H9 (cell line): ENCODE measurements at regions not wholly inside any gene's neighbourhood (a gene's known extent, or its start where the extent isn't known, plus 50 kb on each side); places are given as distances from the start of the nearest gene placed in this dataset.
A peak's percentile ranks its signal among the peaks of the same experiment; 100 is the strongest.

Experiments
- DNase-seq: peaks from one replicate; pipeline ENCODE4 v3.0.0-alpha.2; 2017
- H2AFZ ChIP-seq: one replicate; pipeline ENCODE4 v1.6.1; 2013; ENCODE audit warnings: mild to moderate bottlenecking, low read length, control low read depth, moderate library complexity
- H2AK5ac ChIP-seq: 2 replicates; pipeline ENCODE4 v1.6.1; 2013; ENCODE audit warnings: low read length, control low read depth, mixed read lengths; ENCODE audit not compliant: insufficient read length
- H2BK120ac ChIP-seq: one replicate; pipeline ENCODE4 v1.6.1; 2013; ENCODE audit warnings: low read depth, mild to moderate bottlenecking, low read length, control low read depth, inconsistent platforms; ENCODE audit not compliant: poor library complexity, severe bottlenecking
- H2BK12ac ChIP-seq: 2 replicates; pipeline ENCODE4 v1.6.1; 2013; ENCODE audit warnings: low read length, control low read depth, mixed read lengths, low read depth; ENCODE audit not compliant: insufficient read length
- H2BK15ac ChIP-seq: 2 replicates; pipeline ENCODE4 v1.6.1; 2013; ENCODE audit warnings: low read depth, low read length, control low read depth
- H2BK20ac ChIP-seq: one replicate; pipeline ENCODE4 v1.6.1; 2013; ENCODE audit warnings: low read depth, mild to moderate bottlenecking, low read length, control low read depth, inconsistent platforms; ENCODE audit not compliant: poor library complexity, severe bottlenecking
- H2BK5ac ChIP-seq: 2 replicates; pipeline ENCODE4 v1.6.1; 2013; ENCODE audit warnings: low read length, control low read depth, mixed read lengths; ENCODE audit not compliant: insufficient read length
- H3K14ac ChIP-seq: 2 replicates; pipeline ENCODE4 v1.6.1; 2013; ENCODE audit warnings: low read length, control low read depth; ENCODE audit not compliant: insufficient read depth
- H3K18ac ChIP-seq: 2 replicates; pipeline ENCODE4 v1.6.1; 2013; ENCODE audit warnings: low read depth, mild to moderate bottlenecking, mixed read lengths, low read length, control low read depth; ENCODE audit not compliant: insufficient read length
- H3K23ac ChIP-seq: 2 replicates; pipeline ENCODE4 v1.6.1; 2013; ENCODE audit warnings: low read length, control low read depth, mixed read lengths, low read depth; ENCODE audit not compliant: insufficient read length
- H3K23me2 ChIP-seq: 2 replicates; pipeline ENCODE4 v1.6.1; 2013; ENCODE audit warnings: low read depth, mild to moderate bottlenecking, mixed read lengths, low read length, control low read depth; ENCODE audit not compliant: insufficient read length, poor library complexity, severe bottlenecking
- H3K27ac ChIP-seq: 2 replicates; pipeline ENCODE4 v1.5.1; 2013; ENCODE audit warnings: low read length, control low read depth, mixed read lengths, low read depth; ENCODE audit not compliant: insufficient read length
- H3K27me3 ChIP-seq: 2 replicates; pipeline ENCODE4 v1.6.1; 2013; ENCODE audit warnings: low read length, control low read depth, inconsistent platforms; ENCODE audit not compliant: insufficient read depth
- H3K4ac ChIP-seq: 2 replicates; pipeline ENCODE4 v1.6.1; 2013; ENCODE audit warnings: low read depth, mild to moderate bottlenecking, control low read depth, inconsistent platforms, low read length, moderate library complexity
- H3K4me1 ChIP-seq: 2 replicates; pipeline ENCODE4 v1.6.1; 2013; ENCODE audit warnings: low read length, control low read depth, inconsistent platforms; ENCODE audit not compliant: insufficient read depth
- H3K4me2 ChIP-seq: 2 replicates; pipeline ENCODE4 v1.6.1; 2013; ENCODE audit warnings: low read length, control low read depth, mixed read lengths; ENCODE audit not compliant: insufficient read length, insufficient read depth
- H3K56ac ChIP-seq: 2 replicates; pipeline ENCODE4 v1.6.1; 2013; ENCODE audit warnings: low read depth, mild to moderate bottlenecking, mixed read lengths, low read length, control low read depth; ENCODE audit not compliant: insufficient read length
- H3K79me1 ChIP-seq: 2 replicates; pipeline ENCODE4 v1.6.1; 2013; ENCODE audit warnings: low read depth, mild to moderate bottlenecking, moderate library complexity, low read length, control low read depth, inconsistent platforms; ENCODE audit not compliant: insufficient read depth, poor library complexity, severe bottlenecking
- H3K79me2 ChIP-seq: 2 replicates; pipeline ENCODE4 v1.6.1; 2013; ENCODE audit warnings: low read length, control low read depth, inconsistent platforms; ENCODE audit not compliant: insufficient read depth
- H3K9ac ChIP-seq: 2 replicates; pipeline ENCODE4 v1.6.1; 2013; ENCODE audit warnings: low read length, control low read depth, mixed read lengths; ENCODE audit not compliant: insufficient read length; ENCODE audit errors: extremely low read depth
- H3K9me3 ChIP-seq: one replicate; pipeline ENCODE4 v1.6.1; 2013; ENCODE audit warnings: low read depth, low read length, inconsistent platforms; ENCODE audit not compliant: control insufficient read depth
- H3T11ph ChIP-seq: one replicate; pipeline ENCODE4 v1.6.1; 2013; ENCODE audit warnings: mild to moderate bottlenecking, low read length, control low read depth, inconsistent platforms
- H4K20me1 ChIP-seq: one replicate; pipeline ENCODE4 v1.6.1; 2013; ENCODE audit not compliant: control insufficient read depth, insufficient read length, insufficient read depth
- H4K5ac ChIP-seq: 2 replicates; pipeline ENCODE4 v1.6.1; 2013; ENCODE audit warnings: low read depth, mild to moderate bottlenecking, mixed read lengths, low read length, control low read depth; ENCODE audit not compliant: insufficient read length
- H4K8ac ChIP-seq: replicated peaks from 2 replicates; pipeline ENCODE4 v1.6.1; 2013; ENCODE audit warnings: low read length, control low read depth, mixed read lengths, low read depth; ENCODE audit not compliant: insufficient read length
- H4K91ac ChIP-seq: 2 replicates; pipeline ENCODE4 v1.6.1; 2013; ENCODE audit warnings: low read depth, mild to moderate bottlenecking, moderate library complexity, mixed read lengths, low read length, control low read depth; ENCODE audit not compliant: insufficient read length
- H3K27ac Mint-ChIP-seq, 3 experiments: 2 replicates in 2 of 3; 3 replicates in 1 of 3; pipeline ENCODE4 v1.8.0; 2020 to 2021; ENCODE audit warnings: mixed read lengths in 3 of 3, mild to moderate bottlenecking in 1 of 3, moderate library complexity in 1 of 3
- H3K27me3 Mint-ChIP-seq: 2 replicates; pipeline ENCODE4 v1.8.0; 2021; ENCODE audit warnings: low read depth, mild to moderate bottlenecking, moderate library complexity, mixed read lengths
- H3K36me3 Mint-ChIP-seq, 3 experiments: 2 replicates in 2 of 3; 3 replicates in 1 of 3; pipeline ENCODE4 v1.8.0; 2020 to 2021; ENCODE audit warnings: low read depth in 3 of 3, mixed read lengths in 3 of 3; ENCODE audit not compliant: insufficient read depth in 1 of 3
- H3K4me1 Mint-ChIP-seq, 2 experiments: 2 replicates each; pipeline ENCODE4 v1.8.0; 2020; ENCODE audit warnings: mixed read lengths in 2 of 2
- H3K4me3 Mint-ChIP-seq, 2 experiments: 2 replicates in 1 of 2; 3 replicates in 1 of 2; pipeline ENCODE4 v1.8.0; 2020 to 2021; ENCODE audit warnings: mild to moderate bottlenecking in 2 of 2, mixed read lengths in 2 of 2, moderate library complexity in 1 of 2
- H3K9me3 Mint-ChIP-seq, 2 experiments: 2 replicates in 1 of 2; 3 replicates in 1 of 2; pipeline ENCODE4 v1.8.0; 2020; ENCODE audit warnings: mild to moderate bottlenecking in 2 of 2, mixed read lengths in 2 of 2, moderate library complexity in 1 of 2
- WGBS: extraction: QIAGEN DNeasy Blood & Tissue Kit; methylation state at CpG from one replicate; pipeline ENCODE4 v1.1.7; 2013; ENCODE audit warnings: missing lambda C conversion rate, low lambda C conversion rate, mixed read lengths; ENCODE audit not compliant: insufficient read length; ENCODE audit errors: extremely low coverage; 5-methylcytosine and 5-hydroxymethylcytosine counted together
- TF ChIP-seq, protein P1 (sequence below): fragments of 200-600 bp; sonication (generic); conservative IDR thresholded peaks from 3 replicates; pipeline ENCODE4 v1.8.0; 2021; ENCODE audit warnings: antibody characterized with exemption, mild to moderate bottlenecking

DNA sequence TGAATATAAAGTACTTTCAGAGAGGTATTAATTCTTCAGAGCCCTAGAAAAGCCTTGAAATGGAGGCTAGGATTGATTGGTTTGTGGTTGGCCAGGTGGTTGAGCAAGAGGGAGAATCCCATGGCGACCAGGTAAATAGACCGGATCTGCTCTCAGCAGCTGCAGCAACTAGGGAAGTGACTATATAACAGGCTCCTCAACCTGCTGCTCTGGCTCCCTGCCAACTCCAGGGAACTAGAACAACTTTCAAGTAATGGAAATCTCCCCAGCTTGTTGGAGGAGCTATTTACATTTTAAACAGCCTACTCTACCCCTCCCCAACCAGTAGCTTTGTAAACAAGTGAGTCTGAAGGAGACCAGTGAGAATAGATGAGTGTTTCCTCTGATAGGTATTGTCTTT lies 121.8 kb upstream of the CADM2 start:
- Histone ChIP-seq H3T11ph (no peak overlapping the region), H3K27ac (peak overlapping the region; percentile 95), H2AFZ (no peak overlapping the region), H2BK5ac (no peak overlapping the region), H3K9ac (no peak overlapping the region), H3K4me2 (no peak overlapping the region), H2AK5ac (no peak overlapping the region), H3K4ac (no peak overlapping the region; the same call in 1 of the 2 replicates), H4K5ac (no peak overlapping the region), H2BK12ac (no peak overlapping the region), H3K18ac (peak overlapping the region; percentile 20), H4K91ac (no peak overlapping the region), H2BK20ac (peak overlapping the region; percentile 13), H3K23ac (no peak overlapping the region), H3K79me1 (no peaks in the 10 kb centered on the region), H3K27me3 (no peaks in the 10 kb centered on the region), H3K23me2 (no peaks in the 10 kb centered on the region), H4K20me1 (no peaks in the 10 kb centered on the region), H2BK15ac (no peak overlapping the region), H3K4me1 (peaks cover 5% of the 10 kb centered on the region; the same call in 1 of the 2 replicates), H3K56ac (no peak overlapping the region), H3K9me3 (no peaks in the 10 kb centered on the region), H2BK120ac (no peak overlapping the region), H3K79me2 (no peaks in the 10 kb centered on the region), H3K14ac (no peak overlapping the region), H4K8ac (no peak overlapping the region)
- Mint-ChIP-seq H3K36me3 (peaks cover 15 to 26% (median 17%) of the 10 kb centered on the region in 3 experiments), H3K4me1 (peaks cover 35 to 54% of the 10 kb centered on the region in 2 experiments), H3K27me3 (no peaks in the 10 kb centered on the region), H3K27ac (peak overlapping the region; percentile 63 to 96 (median 96); a peak in 6 of 7 replicates), H3K9me3 (peaks cover 10 to 13% of the 10 kb centered on the region in 2 experiments), H3K4me3 (no peak overlapping the region)
- TF ChIP-seq, protein P1, sequence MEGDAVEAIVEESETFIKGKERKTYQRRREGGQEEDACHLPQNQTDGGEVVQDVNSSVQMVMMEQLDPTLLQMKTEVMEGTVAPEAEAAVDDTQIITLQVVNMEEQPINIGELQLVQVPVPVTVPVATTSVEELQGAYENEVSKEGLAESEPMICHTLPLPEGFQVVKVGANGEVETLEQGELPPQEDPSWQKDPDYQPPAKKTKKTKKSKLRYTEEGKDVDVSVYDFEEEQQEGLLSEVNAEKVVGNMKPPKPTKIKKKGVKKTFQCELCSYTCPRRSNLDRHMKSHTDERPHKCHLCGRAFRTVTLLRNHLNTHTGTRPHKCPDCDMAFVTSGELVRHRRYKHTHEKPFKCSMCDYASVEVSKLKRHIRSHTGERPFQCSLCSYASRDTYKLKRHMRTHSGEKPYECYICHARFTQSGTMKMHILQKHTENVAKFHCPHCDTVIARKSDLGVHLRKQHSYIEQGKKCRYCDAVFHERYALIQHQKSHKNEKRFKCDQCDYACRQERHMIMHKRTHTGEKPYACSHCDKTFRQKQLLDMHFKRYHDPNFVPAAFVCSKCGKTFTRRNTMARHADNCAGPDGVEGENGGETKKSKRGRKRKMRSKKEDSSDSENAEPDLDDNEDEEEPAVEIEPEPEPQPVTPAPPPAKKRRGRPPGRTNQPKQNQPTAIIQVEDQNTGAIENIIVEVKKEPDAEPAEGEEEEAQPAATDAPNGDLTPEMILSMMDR: no peak
- DNase-seq: peak; percentile 93
- no CpG with 5 or more reads among the region's 2 CpGs for WGBS
